LNCaP clone FGC (cell line): ENCODE measurements at regions not wholly inside any gene's neighbourhood (a gene's known extent, or its start where the extent isn't known, plus 50 kb on each side); places are given as distances from the start of the nearest gene placed in this dataset.

Experiments
- DNase-seq: peaks from one replicate; pipeline ENCODE4 v3.0.0-alpha.2; 2011; ENCODE audit warnings: low read depth
- H3K4me3 ChIP-seq: 2 replicates; pipeline ENCODE4 v1.5.1; 2011; ENCODE audit warnings: mild to moderate bottlenecking, low read depth, low read length, control low read depth
- CTCF ChIP-seq: IDR thresholded peaks from 2 replicates; pipeline ENCODE4 v1.5.1; 2012; ENCODE audit warnings: mild to moderate bottlenecking; ENCODE audit not compliant: control insufficient read depth, insufficient read depth; ENCODE audit errors: extremely low read depth

GRCh38 chr20:56865055-56865454 is 235.9 kb downstream of the TFAP2C start:
- TF ChIP-seq CTCF: no peak
- no peak for DNase-seq
- H3K4me3 ChIP-seq: no peak overlapping the region

GRCh38 chr20:56867128-56867527 is 238.0 kb downstream of the TFAP2C start:
- no peak for DNase-seq
- TF ChIP-seq CTCF: no peak
- no peak overlapping the region for H3K4me3 ChIP-seq

GRCh38 chr20:56868746-56869145 is 239.6 kb downstream of the TFAP2C start:
- no peak overlapping the region for H3K4me3 ChIP-seq
- no peak for TF ChIP-seq CTCF
- DNase-seq: peak; percentile 10

- H3K4me3 ChIP-seq: no peak overlapping the region
- no peak for TF ChIP-seq CTCF
- no peak for DNase-seq
Measured at GRCh38 chr20:56870271-56870670, 241.2 kb downstream of the TFAP2C start.

- DNase-seq: no peak
- no peak overlapping the region for H3K4me3 ChIP-seq
- no peak for TF ChIP-seq CTCF
Measured at GRCh38 chr20:56871691-56872090, 242.6 kb downstream of the TFAP2C start.

- DNase-seq: no peak
- no peak for TF ChIP-seq CTCF
- no peak overlapping the region for H3K4me3 ChIP-seq
Measured at GRCh38 chr20:56872620-56873458, 243.7 kb downstream of the TFAP2C start.

GRCh38 chr20:56873836-56874235 is 244.7 kb downstream of the TFAP2C start:
- no peak overlapping the region for H3K4me3 ChIP-seq
- TF ChIP-seq CTCF: no peak
- no peak for DNase-seq
